ENCODE measurements at regions not wholly inside any gene's neighbourhood (a gene's known extent, or its start where the extent isn't known, plus 50 kb on each side); places are given as distances from the start of the nearest gene placed in this dataset.

GRCh38 chr17:79320331-79320730 is 245.7 kb downstream of the ENGASE start:
- no peak for DNase-seq (ENCODE audit: low read depth)
- TF ChIP-seq, protein P1, sequence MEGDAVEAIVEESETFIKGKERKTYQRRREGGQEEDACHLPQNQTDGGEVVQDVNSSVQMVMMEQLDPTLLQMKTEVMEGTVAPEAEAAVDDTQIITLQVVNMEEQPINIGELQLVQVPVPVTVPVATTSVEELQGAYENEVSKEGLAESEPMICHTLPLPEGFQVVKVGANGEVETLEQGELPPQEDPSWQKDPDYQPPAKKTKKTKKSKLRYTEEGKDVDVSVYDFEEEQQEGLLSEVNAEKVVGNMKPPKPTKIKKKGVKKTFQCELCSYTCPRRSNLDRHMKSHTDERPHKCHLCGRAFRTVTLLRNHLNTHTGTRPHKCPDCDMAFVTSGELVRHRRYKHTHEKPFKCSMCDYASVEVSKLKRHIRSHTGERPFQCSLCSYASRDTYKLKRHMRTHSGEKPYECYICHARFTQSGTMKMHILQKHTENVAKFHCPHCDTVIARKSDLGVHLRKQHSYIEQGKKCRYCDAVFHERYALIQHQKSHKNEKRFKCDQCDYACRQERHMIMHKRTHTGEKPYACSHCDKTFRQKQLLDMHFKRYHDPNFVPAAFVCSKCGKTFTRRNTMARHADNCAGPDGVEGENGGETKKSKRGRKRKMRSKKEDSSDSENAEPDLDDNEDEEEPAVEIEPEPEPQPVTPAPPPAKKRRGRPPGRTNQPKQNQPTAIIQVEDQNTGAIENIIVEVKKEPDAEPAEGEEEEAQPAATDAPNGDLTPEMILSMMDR (IDR thresholded peaks at IDR 0.05; ENCODE audit: insufficient read depth, low read length), result no peak
- no peak overlapping the region for H3K4me3 ChIP-seq (ENCODE audit: low read depth, low read length)

GRCh38 chr17:79317916-79318315 is 243.3 kb downstream of the ENGASE start:
- TF ChIP-seq, protein P1 (IDR thresholded peaks at IDR 0.05; ENCODE audit: insufficient read depth, low read length), result no peak
- H3K4me3 ChIP-seq (ENCODE audit: low read depth, low read length), result no peak overlapping the region
- DNase-seq (ENCODE audit: low read depth), result no peak

DNA sequence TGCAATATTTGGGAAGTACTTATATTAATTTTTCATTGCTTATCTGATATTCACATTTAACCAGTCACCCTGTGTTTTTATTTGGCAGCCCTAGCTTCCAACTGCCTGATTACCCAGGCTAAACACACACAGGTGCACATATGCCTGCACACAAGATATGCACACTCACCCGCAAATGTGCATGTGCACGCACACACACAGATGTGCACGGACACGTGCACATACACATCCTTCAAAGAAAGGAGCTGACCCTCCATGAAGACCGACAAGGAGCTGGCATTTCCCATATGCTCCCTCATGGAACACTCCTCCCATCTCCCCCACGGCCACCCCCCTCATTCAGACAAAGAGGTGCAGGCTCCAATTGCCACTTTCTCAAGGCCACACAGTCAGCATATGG is 242.2 kb downstream of the ENGASE start:
- TF ChIP-seq, protein P1 (IDR thresholded peaks at IDR 0.05; ENCODE audit: insufficient read depth, low read length), result no peak
- DNase-seq (ENCODE audit: low read depth), result no peak
- no peak overlapping the region for H3K4me3 ChIP-seq (ENCODE audit: low read depth, low read length)

- TF ChIP-seq, protein P1 (IDR thresholded peaks at IDR 0.05; ENCODE audit: insufficient read depth, low read length), result no peak
- no peak overlapping the region for H3K4me3 ChIP-seq (ENCODE audit: low read depth, low read length)
- no peak for DNase-seq (ENCODE audit: low read depth)
Measured at GRCh38 chr17:79315358-79316105, 240.9 kb downstream of the ENGASE start.

DNA sequence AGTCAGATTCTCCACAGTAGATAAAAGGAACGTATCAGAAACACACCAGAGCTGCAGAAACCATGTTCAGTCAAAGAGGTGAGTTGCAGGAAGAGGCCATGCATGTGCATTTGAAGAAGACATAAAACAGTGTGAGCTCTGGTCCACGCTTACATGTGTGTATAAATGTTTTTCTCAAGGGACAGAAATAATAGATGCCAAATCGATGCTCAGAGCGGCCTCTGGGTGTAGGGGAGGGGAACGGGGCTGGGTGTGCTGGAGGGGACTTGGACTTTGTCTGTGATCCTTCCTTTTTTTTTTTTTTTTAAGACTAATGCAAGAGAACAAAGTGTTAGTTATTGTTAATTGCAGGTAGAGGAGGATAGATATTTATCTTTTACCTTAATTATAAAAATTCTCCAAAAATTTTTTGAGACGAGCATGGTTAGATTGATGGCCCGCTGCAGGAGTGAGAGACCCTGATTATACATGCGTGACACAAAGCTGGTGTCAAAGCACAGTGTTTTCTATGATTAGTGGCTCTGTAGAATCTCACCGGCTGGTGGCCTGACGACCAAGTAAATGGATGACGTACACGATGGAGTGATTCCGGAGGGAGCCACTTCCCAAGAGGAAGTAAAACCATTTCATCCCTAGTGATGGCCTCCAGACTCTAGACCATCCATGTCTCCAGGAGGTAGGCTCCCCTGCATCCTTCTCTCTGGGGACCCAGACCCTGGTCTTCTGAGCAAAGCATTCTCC is 240.2 kb downstream of the ENGASE start:
- DNase-seq (ENCODE audit: low read depth), result no peak
- TF ChIP-seq, protein P1 (IDR thresholded peaks at IDR 0.05; ENCODE audit: insufficient read depth, low read length), result no peak
- no peak overlapping the region for H3K4me3 ChIP-seq (ENCODE audit: low read depth, low read length)

DNA sequence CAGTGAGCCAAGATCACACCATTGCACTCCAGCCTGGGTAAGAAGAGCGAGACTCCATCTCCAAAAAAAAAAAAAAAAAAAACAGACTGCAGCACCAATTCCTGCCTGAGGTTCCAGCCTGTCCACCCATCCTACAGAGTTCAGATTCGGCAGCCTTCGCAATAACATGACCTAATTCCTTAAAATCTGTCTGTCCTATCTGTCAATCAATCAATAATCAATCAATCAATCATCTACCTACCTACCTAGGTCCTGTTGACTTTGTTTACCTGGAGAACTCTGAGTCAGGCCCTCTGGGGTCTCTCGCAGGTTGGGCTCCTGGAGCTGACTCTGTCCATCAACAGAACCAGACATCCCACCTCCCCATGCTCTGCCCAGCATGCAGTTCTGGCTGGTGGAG is 236.7 kb downstream of the ENGASE start:
- DNase-seq (ENCODE audit: low read depth), result no peak
- TF ChIP-seq, protein P1 (IDR thresholded peaks at IDR 0.05; ENCODE audit: insufficient read depth, low read length), result no peak
- no peak overlapping the region for H3K4me3 ChIP-seq (ENCODE audit: low read depth, low read length)

All from fibroblast of the aortic adventitia (primary cell).